Fibroblast of mammary gland (primary cell): ENCODE measurements at regions not wholly inside any gene's neighbourhood (a gene's known extent, or its start where the extent isn't known, plus 50 kb on each side); places are given as distances from the start of the nearest gene placed in this dataset.

Experiments
- DNase-seq: peaks from one replicate; pipeline ENCODE4 v3.0.0-alpha.2; 2010; ENCODE audit warnings: low read depth
- H3K4me3 ChIP-seq: 2 replicates; pipeline ENCODE4 v1.5.1; 2011; ENCODE audit warnings: low read depth, mild to moderate bottlenecking, low read length, moderate library complexity; ENCODE audit not compliant: control insufficient read depth
- TF ChIP-seq, protein P1 (sequence below): conservative IDR thresholded peaks from 2 replicates; pipeline ENCODE4 v1.5.1; 2011; ENCODE audit warnings: low read depth, low read length, inconsistent platforms; ENCODE audit not compliant: control insufficient read depth, insufficient read depth

DNA sequence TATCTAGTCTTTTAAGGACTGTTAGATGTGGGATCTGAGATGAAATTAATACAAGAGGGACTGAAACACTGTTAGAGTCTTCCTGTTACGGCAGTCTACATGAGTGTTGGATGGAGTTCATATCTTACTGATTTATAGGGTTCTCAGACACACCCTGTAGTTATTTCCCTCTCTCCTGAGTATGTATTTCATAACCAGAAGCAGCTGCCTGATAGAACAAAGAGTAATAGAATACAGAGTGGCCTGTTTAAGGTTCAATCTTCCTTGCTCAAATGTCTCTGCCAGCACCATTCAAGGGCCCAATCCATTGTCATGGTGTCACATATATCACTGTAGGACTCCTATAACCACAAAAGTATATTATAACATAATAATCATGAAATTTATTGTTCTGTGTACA, 1229.1 kb upstream of the ACVR2A start:
- no peak for DNase-seq
- H3K4me3 ChIP-seq = no peak overlapping the region
- TF ChIP-seq, protein P1, sequence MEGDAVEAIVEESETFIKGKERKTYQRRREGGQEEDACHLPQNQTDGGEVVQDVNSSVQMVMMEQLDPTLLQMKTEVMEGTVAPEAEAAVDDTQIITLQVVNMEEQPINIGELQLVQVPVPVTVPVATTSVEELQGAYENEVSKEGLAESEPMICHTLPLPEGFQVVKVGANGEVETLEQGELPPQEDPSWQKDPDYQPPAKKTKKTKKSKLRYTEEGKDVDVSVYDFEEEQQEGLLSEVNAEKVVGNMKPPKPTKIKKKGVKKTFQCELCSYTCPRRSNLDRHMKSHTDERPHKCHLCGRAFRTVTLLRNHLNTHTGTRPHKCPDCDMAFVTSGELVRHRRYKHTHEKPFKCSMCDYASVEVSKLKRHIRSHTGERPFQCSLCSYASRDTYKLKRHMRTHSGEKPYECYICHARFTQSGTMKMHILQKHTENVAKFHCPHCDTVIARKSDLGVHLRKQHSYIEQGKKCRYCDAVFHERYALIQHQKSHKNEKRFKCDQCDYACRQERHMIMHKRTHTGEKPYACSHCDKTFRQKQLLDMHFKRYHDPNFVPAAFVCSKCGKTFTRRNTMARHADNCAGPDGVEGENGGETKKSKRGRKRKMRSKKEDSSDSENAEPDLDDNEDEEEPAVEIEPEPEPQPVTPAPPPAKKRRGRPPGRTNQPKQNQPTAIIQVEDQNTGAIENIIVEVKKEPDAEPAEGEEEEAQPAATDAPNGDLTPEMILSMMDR = no peak

DNA sequence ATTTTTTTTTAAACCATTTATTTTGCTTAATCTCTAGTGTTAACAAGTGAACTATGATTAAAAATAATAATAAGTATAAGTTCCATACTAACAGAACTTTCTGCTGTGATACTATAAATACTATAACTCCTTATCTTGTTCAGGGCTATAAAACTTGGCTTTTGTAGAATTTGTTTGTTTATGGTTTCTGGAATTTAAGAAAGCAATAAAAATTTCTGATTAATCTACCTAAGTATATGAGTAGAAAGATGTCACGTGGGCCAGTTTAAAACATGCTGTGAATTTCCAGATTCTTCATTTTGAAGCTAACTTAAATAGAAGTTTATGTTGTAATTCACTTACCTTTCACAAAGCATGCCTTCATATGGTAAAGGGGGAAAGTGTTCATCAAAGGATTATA, 1236.3 kb upstream of the ACVR2A start:
- TF ChIP-seq, protein P1 = no peak

DNA sequence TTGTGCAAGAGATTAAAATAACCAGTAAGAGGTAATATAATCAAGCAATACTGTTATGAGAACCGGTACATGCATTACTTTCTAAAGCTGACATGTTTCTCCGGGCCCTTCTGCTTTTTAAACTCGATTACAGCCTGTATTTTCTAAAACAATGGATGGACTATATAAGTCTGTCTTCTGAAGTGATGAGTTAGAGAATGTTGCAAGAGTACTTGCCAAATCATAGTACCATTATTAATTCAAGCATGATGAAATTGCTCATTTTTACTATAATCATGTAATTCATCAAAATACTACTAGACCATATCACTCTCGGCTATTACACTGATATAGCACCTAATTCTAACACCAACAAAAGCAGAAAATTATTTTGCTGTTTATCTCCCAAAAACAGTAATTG, 1240.3 kb upstream of the ACVR2A start:
- no peak overlapping the region for H3K4me3 ChIP-seq
- DNase-seq = no peak
- TF ChIP-seq, protein P1 = no peak

More for the DNA sequence above, 1236.3 kb upstream of the ACVR2A start:
- no peak overlapping the region for H3K4me3 ChIP-seq
- DNase-seq = no peak

- TF ChIP-seq, protein P1 = no peak
- no peak overlapping the region for H3K4me3 ChIP-seq
- peak; percentile 8 for DNase-seq
Observed at GRCh38 chr2:146602856-146603255, 1242.0 kb upstream of the ACVR2A start.

DNA sequence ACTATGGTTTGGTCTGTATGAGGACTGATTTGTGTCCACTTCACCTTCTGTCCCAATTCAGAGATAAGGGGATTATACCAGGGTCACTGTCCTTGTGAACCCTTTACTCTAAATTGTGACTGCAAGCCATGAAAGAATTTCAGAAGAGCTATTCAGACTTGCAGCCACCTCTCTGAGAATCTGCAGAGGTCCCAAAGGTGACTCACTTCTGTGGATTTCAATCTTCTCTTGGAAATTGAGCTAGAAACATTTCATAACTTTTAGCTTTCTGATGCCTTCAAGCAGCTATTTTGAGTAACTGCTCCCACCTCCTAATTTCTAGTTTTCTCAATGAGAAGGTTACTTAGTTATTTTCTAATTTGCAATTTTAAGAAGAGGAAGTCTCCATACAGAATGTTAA, 1242.4 kb upstream of the ACVR2A start:
- TF ChIP-seq, protein P1 = no peak
- H3K4me3 ChIP-seq = no peak overlapping the region

DNA sequence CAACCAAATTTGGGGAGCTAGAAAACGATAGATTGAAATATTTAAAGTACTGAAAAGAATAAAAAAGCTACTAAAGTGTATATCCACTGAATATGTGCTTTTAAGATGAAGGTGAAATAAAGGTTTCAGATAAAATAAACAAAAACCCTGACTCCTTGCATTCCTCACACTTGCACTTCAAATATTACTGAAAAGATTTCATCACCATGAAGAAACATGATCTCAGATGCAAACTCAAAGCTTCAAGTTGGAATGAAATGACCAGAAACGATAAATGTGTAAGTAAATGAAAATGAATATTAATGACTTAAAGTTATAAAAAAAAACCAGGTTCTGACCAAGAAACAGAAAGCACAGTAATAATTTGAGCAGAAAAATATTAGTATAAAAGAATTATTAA, 1246.0 kb upstream of the ACVR2A start:
- DNase-seq = no peak
- TF ChIP-seq, protein P1 = no peak
- H3K4me3 ChIP-seq = no peak overlapping the region

More for the DNA sequence above, 1242.4 kb upstream of the ACVR2A start:
- peak; percentile 28 for DNase-seq

GRCh38 chr2:146597291-146597690, 1247.5 kb upstream of the ACVR2A start:
- H3K4me3 ChIP-seq = no peak overlapping the region
- TF ChIP-seq, protein P1 = no peak
- DNase-seq = peak; percentile 5
